ENCODE measurements at regions not wholly inside any gene's neighbourhood (a gene's known extent, or its start where the extent isn't known, plus 50 kb on each side); places are given as distances from the start of the nearest gene placed in this dataset.

DNA sequence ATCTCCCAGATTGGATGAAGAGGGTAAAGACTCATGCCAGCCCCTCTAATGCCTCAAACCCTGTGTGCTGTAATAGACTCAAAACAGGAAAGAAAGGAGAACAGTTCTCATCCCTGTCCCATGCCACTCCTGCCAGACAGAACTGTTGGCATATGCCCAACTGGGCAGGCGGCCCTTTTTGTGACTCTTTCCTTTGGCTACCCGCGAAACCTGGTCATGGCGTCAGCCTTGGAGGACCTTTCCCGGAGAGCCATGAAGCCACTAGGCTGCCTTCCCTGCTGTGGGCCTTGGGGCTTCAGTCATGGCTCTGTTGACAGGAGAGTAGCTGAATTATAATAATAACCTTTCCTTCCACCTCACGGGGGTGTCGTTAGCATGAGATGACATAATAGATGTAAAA lies 75.9 kb upstream of the SEMA6A start:
- Histone ChIP-seq H4K91ac (ENCODE audit: low read depth, low read length, poor library complexity) (no peak overlapping the region), H3K14ac (ENCODE audit: low read length) (no peak overlapping the region), H4K8ac (ENCODE audit: low read depth, low read length) (no peak overlapping the region), H3K9ac (ENCODE audit: low read depth, low read length, poor library complexity) (no peak overlapping the region), H2BK15ac (ENCODE audit: low read length) (no peak overlapping the region), H3K4ac (ENCODE audit: low read length) (no peak overlapping the region), H3K27me3 (ENCODE audit: control insufficient read depth in 3 of 3, insufficient read depth in 3 of 3, low read depth in 1 of 3, low read length in 3 of 3) (no peaks in the 10 kb centered on the region), H2BK5ac (ENCODE audit: low read length) (no peak overlapping the region), H3K18ac (ENCODE audit: low read length) (no peak overlapping the region), H2AFZ (ENCODE audit: low read length) (no peak overlapping the region), H3K4me1 (ENCODE audit: control insufficient read depth in 2 of 2, insufficient read depth in 1 of 2, low read depth in 1 of 2, low read length in 2 of 2) (peaks cover 8 to 30% of the 10 kb centered on the region in 2 donors), H2BK120ac (ENCODE audit: low read depth, low read length) (no peak overlapping the region), H3K9me3 (replicated peaks in 1 of 2; ENCODE audit: control insufficient read depth in 2 of 2, insufficient read depth in 1 of 2, low read depth in 1 of 2, low read length in 2 of 2) (no peaks in the 10 kb centered on the region), H2AK5ac (ENCODE audit: low read depth, low read length) (no peak overlapping the region), H3K27ac (replicated peaks; ENCODE audit: low read length) (no peak overlapping the region), H3K4me3 (ENCODE audit: low read length in 2 of 2) (no peak overlapping the region), H2BK12ac (ENCODE audit: low read length) (no peak overlapping the region), H3K36me3 (replicated peaks in 1 of 2; ENCODE audit: control insufficient read depth in 2 of 2, insufficient read depth in 2 of 2, low read length in 2 of 2) (no peaks in the 10 kb centered on the region), H3K4me2 (ENCODE audit: insufficient read depth, low read length, poor library complexity, severe bottlenecking) (no peak overlapping the region), H3K23ac (ENCODE audit: low read depth, low read length, poor library complexity) (no peak overlapping the region), H3K79me1 (ENCODE audit: low read depth, low read length) (no peaks in the 10 kb centered on the region)
- DNase-seq (ENCODE audit: low spot score), result no peak
- no CpG with 5 or more reads among the region's 7 CpGs for WGBS, 2 donors (ENCODE audit: extremely low coverage in 2 of 2, insufficient read length in 2 of 2, insufficient replicate concordance in 1 of 2)

DNA sequence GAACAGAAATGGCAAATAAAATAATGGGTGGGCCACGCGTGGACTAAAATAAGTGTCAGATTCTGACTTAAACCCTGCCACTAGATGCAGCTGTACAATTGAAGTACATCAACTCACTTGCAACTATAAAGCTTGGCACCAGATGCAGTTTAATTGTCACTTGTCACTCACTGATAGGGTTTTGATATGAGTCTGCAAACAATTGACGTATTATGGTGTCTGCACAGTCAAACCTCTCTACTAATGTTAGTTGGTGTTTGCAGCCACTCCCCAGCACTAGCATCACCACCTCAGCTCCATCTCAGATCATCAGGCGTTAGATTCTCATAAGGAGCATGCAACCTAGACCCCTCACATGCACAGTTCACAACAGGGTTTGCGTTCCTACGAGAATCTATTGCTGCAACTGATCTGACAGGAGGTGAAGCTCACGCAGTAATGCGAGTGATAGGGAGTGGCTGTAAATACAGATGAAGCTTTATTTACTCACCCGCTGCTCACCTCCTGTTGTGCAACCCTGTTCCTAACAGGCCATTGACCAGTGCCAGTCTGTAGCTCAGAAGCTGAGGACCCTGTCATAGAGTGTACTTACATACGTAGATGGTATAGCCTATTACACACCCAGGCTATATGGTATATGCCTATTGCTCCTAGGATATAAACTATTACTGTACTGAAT lies 72.1 kb upstream of the SEMA6A start:
- Histone ChIP-seq H3K27ac (replicated peaks; ENCODE audit: low read length) (no peak overlapping the region), H2BK120ac (ENCODE audit: low read depth, low read length) (no peak overlapping the region), H3K27me3 (ENCODE audit: control insufficient read depth in 3 of 3, insufficient read depth in 3 of 3, low read depth in 1 of 3, low read length in 3 of 3) (no peaks in the 10 kb centered on the region), H2BK5ac (ENCODE audit: low read length) (no peak overlapping the region), H2BK15ac (ENCODE audit: low read length) (no peak overlapping the region), H3K23ac (ENCODE audit: low read depth, low read length, poor library complexity) (no peak overlapping the region), H2BK12ac (ENCODE audit: low read length) (no peak overlapping the region), H3K4me1 (ENCODE audit: control insufficient read depth in 2 of 2, insufficient read depth in 1 of 2, low read depth in 1 of 2, low read length in 2 of 2) (peaks cover 6 to 8% of the 10 kb centered on the region in 2 donors), H3K9me3 (replicated peaks in 1 of 2; ENCODE audit: control insufficient read depth in 2 of 2, insufficient read depth in 1 of 2, low read depth in 1 of 2, low read length in 2 of 2) (no peaks in the 10 kb centered on the region), H3K4ac (ENCODE audit: low read length) (no peak overlapping the region), H3K14ac (ENCODE audit: low read length) (no peak overlapping the region), H3K79me1 (ENCODE audit: low read depth, low read length) (no peaks in the 10 kb centered on the region), H3K4me2 (ENCODE audit: insufficient read depth, low read length, poor library complexity, severe bottlenecking) (no peak overlapping the region), H2AK5ac (ENCODE audit: low read depth, low read length) (no peak overlapping the region), H4K8ac (ENCODE audit: low read depth, low read length) (no peak overlapping the region), H2AFZ (ENCODE audit: low read length) (no peak overlapping the region), H3K4me3 (ENCODE audit: low read length in 2 of 2) (peak overlapping the region in 1 of 2 donors; percentile 59), H4K91ac (ENCODE audit: low read depth, low read length, poor library complexity) (no peak overlapping the region), H3K36me3 (replicated peaks in 1 of 2; ENCODE audit: control insufficient read depth in 2 of 2, insufficient read depth in 2 of 2, low read length in 2 of 2) (no peaks in the 10 kb centered on the region), H3K9ac (ENCODE audit: low read depth, low read length, poor library complexity) (peak overlapping the region; percentile 6), H3K18ac (ENCODE audit: low read length) (no peak overlapping the region)
- DNase-seq (ENCODE audit: low spot score), result no peak
- no CpG with 5 or more reads among the region's 10 CpGs for WGBS, 2 donors (ENCODE audit: extremely low coverage in 2 of 2, insufficient read length in 2 of 2, insufficient replicate concordance in 1 of 2)

DNA sequence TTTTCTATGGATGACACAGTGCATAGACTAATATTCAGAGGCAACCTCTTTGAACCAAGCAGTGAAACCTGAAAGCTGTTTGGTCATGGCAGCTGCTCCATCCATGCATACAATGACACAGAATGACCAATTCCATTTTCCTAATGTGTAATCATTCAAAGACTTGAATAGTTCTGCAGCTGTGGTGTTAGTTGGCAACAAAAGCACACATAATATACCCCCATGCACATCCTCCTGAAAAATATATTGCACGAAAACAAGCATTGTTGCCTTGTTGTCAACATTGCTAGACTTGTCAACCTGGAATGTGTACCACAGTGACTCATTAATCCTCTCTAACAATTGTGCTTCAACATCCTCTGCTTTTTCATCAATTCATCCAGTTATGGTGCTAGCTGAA lies 71.0 kb upstream of the SEMA6A start:
- no peak overlapping the region for H2BK120ac ChIP-seq (ENCODE audit: low read depth, low read length)
- peaks cover 2 to 5% of the 10 kb centered on the region in 2 donors for H3K4me1 ChIP-seq (ENCODE audit: control insufficient read depth in 2 of 2, insufficient read depth in 1 of 2, low read depth in 1 of 2, low read length in 2 of 2)
- H3K36me3 ChIP-seq (replicated peaks in 1 of 2; ENCODE audit: control insufficient read depth in 2 of 2, insufficient read depth in 2 of 2, low read length in 2 of 2), result no peaks in the 10 kb centered on the region
- H3K4me2 ChIP-seq (ENCODE audit: insufficient read depth, low read length, poor library complexity, severe bottlenecking), result no peak overlapping the region
- no peak overlapping the region for H2AFZ ChIP-seq (ENCODE audit: low read length)
- H3K27ac ChIP-seq (replicated peaks; ENCODE audit: low read length), result no peak overlapping the region
- H2BK12ac ChIP-seq (ENCODE audit: low read length), result no peak overlapping the region
- no peaks in the 10 kb centered on the region for H3K9me3 ChIP-seq (replicated peaks in 1 of 2; ENCODE audit: control insufficient read depth in 2 of 2, insufficient read depth in 1 of 2, low read depth in 1 of 2, low read length in 2 of 2)
- no peak overlapping the region for H3K4ac ChIP-seq (ENCODE audit: low read length)
- no peak overlapping the region for H4K91ac ChIP-seq (ENCODE audit: low read depth, low read length, poor library complexity)
- DNase-seq (ENCODE audit: low spot score), result no peak
- no peak overlapping the region for H3K18ac ChIP-seq (ENCODE audit: low read length)
- no peak overlapping the region for H3K9ac ChIP-seq (ENCODE audit: low read depth, low read length, poor library complexity)
- WGBS, 2 donors (ENCODE audit: extremely low coverage in 2 of 2, insufficient read length in 2 of 2, insufficient replicate concordance in 1 of 2), result no CpG with 5 or more reads among the region's 1 CpG
- no peak overlapping the region for H2BK15ac ChIP-seq (ENCODE audit: low read length)
- no peak overlapping the region for H3K23ac ChIP-seq (ENCODE audit: low read depth, low read length, poor library complexity)
- H3K14ac ChIP-seq (ENCODE audit: low read length), result no peak overlapping the region
- H2BK5ac ChIP-seq (ENCODE audit: low read length), result no peak overlapping the region
- no peaks in the 10 kb centered on the region for H3K27me3 ChIP-seq (ENCODE audit: control insufficient read depth in 3 of 3, insufficient read depth in 3 of 3, low read depth in 1 of 3, low read length in 3 of 3)
- no peak overlapping the region for H3K4me3 ChIP-seq (ENCODE audit: low read length in 2 of 2)
- H3K79me1 ChIP-seq (ENCODE audit: low read depth, low read length), result no peaks in the 10 kb centered on the region
- H4K8ac ChIP-seq (ENCODE audit: low read depth, low read length), result no peak overlapping the region
- no peak overlapping the region for H2AK5ac ChIP-seq (ENCODE audit: low read depth, low read length)

DNA sequence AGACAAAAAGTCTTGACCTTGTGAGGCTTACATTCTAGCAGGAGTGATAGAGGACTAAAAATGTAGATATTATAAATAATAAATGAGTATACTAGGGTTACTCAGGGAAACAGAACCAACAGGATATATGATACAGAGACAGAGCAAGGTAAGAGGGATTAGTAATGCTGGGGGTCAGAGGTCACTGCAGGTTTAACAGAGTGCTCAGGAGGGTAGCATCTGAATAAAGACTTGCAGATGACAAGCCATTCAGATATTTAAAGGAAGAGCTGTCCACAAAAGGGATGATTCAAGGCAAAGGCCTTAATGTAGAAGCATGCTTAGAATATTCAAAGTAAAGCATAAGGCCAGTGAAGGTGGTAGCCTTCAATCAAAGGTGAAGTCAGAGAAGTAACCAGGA lies 65.6 kb upstream of the SEMA6A start:
- Histone ChIP-seq H3K79me1 (ENCODE audit: low read depth, low read length) (no peaks in the 10 kb centered on the region), H3K23ac (ENCODE audit: low read depth, low read length, poor library complexity) (no peak overlapping the region), H3K14ac (ENCODE audit: low read length) (no peak overlapping the region), H3K4me3 (ENCODE audit: low read length in 2 of 2) (no peak overlapping the region), H3K4me2 (ENCODE audit: insufficient read depth, low read length, poor library complexity, severe bottlenecking) (no peak overlapping the region), H3K27ac (replicated peaks; ENCODE audit: low read length) (no peak overlapping the region), H2BK120ac (ENCODE audit: low read depth, low read length) (no peak overlapping the region), H2BK15ac (ENCODE audit: low read length) (no peak overlapping the region), H3K9me3 (replicated peaks in 1 of 2; ENCODE audit: control insufficient read depth in 2 of 2, insufficient read depth in 1 of 2, low read depth in 1 of 2, low read length in 2 of 2) (no peaks in the 10 kb centered on the region), H3K4me1 (ENCODE audit: control insufficient read depth in 2 of 2, insufficient read depth in 1 of 2, low read depth in 1 of 2, low read length in 2 of 2) (peaks cover 0 to 2% of the 10 kb centered on the region in 2 donors), H2AFZ (ENCODE audit: low read length) (no peak overlapping the region), H2BK5ac (ENCODE audit: low read length) (no peak overlapping the region), H2BK12ac (ENCODE audit: low read length) (no peak overlapping the region), H2AK5ac (ENCODE audit: low read depth, low read length) (no peak overlapping the region), H3K27me3 (ENCODE audit: control insufficient read depth in 3 of 3, insufficient read depth in 3 of 3, low read depth in 1 of 3, low read length in 3 of 3) (no peaks in the 10 kb centered on the region), H4K8ac (ENCODE audit: low read depth, low read length) (no peak overlapping the region), H3K36me3 (replicated peaks in 1 of 2; ENCODE audit: control insufficient read depth in 2 of 2, insufficient read depth in 2 of 2, low read length in 2 of 2) (no peaks in the 10 kb centered on the region), H3K4ac (ENCODE audit: low read length) (no peak overlapping the region), H4K91ac (ENCODE audit: low read depth, low read length, poor library complexity) (no peak overlapping the region), H3K18ac (ENCODE audit: low read length) (no peak overlapping the region), H3K9ac (ENCODE audit: low read depth, low read length, poor library complexity) (no peak overlapping the region)
- no peak for DNase-seq (ENCODE audit: low spot score)

Data from neuronal stem cell (in vitro differentiated cells).